RWPE2 (cell line): ENCODE measurements at regions not wholly inside any gene's neighbourhood (a gene's known extent, or its start where the extent isn't known, plus 50 kb on each side); places are given as distances from the start of the nearest gene placed in this dataset.

Source experiments
- ATAC-seq: fragments of 200-7000 bp; cut with Tn5 transposase; 3 replicates; pipeline ENCODE4 v1.9.1; 2021; ENCODE audit warnings: low read depth
- DNase-seq: peaks from one replicate; pipeline ENCODE4 v3.0.0-alpha.2; 2020; ENCODE audit warnings: low spot score
- H3K27ac ChIP-seq: fragments of 450-650 bp; 2 replicates; pipeline ENCODE4 v1.5.1; 2017; ENCODE audit warnings: mild to moderate bottlenecking; ENCODE audit not compliant: poor library complexity, severe bottlenecking
- H3K27me3 ChIP-seq: fragments of 250-450 bp; sonication (Bioruptor Pico); 2 replicates; pipeline ENCODE4 v1.5.1; 2021; ENCODE audit warnings: mild to moderate bottlenecking, moderate library complexity; ENCODE audit not compliant: insufficient read depth, poor library complexity, severe bottlenecking
- H3K36me3 ChIP-seq: fragments of 250-450 bp; sonication (Bioruptor Pico); 2 replicates; pipeline ENCODE4 v1.5.1; 2020; ENCODE audit warnings: low read depth, mild to moderate bottlenecking, moderate library complexity
- H3K4me1 ChIP-seq: fragments of 250-450 bp; sonication (Bioruptor Pico); 2 replicates; pipeline ENCODE4 v1.5.1; 2021; ENCODE audit warnings: mild to moderate bottlenecking, moderate library complexity; ENCODE audit not compliant: insufficient read depth, poor library complexity, severe bottlenecking
- H3K4me3 ChIP-seq: fragments of 250-450 bp; sonication (Bioruptor Pico); 2 replicates; pipeline ENCODE4 v1.5.1; 2021; ENCODE audit warnings: mild to moderate bottlenecking, moderate library complexity; ENCODE audit not compliant: severe bottlenecking
- H3K9me3 ChIP-seq: fragments of 250-450 bp; sonication (Bioruptor Pico); 2 replicates; pipeline ENCODE4 v1.5.1; 2021; ENCODE audit warnings: mild to moderate bottlenecking, moderate library complexity; ENCODE audit not compliant: severe bottlenecking
- CTCF ChIP-seq: fragments of 450-650 bp; IDR thresholded peaks from one replicate; pipeline ENCODE4 v1.5.1; 2017; ENCODE audit warnings: mild to moderate bottlenecking, moderate library complexity; ENCODE audit not compliant: poor library complexity, severe bottlenecking

DNA sequence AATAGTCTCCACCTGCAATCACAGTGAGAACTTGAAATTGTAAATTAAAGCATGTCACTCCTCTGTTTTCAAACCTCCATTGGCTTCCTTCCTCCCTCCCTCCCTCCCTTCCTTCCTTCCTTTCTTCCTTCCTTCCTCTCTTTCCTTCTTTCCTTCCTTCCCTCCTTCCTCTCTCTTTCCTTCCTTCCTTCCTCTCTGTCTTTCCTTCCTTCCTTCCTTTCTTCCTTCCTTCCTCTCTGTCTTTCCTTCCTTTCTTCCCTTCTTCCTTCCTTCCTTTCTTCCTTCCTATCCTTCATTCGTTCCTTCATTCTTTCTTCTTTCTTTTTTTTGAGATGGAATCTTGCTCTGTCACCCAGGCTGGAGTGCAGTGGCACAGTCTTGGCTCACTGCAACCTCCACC is 595.0 kb upstream of the ZNF608 start:
- ATAC-seq (no peak), DNase-seq (no peak)
- Histone ChIP-seq H3K9me3 (no peaks in the 10 kb centered on the region), H3K27me3 (no peaks in the 10 kb centered on the region), H3K36me3 (no peaks in the 10 kb centered on the region), H3K27ac (no peak overlapping the region), H3K4me1 (peaks cover 5% of the 10 kb centered on the region), H3K4me3 (no peak overlapping the region)
- no peak for TF ChIP-seq CTCF

GRCh38 chr5:125343015-125343414 is 596.6 kb upstream of the ZNF608 start:
- Histone ChIP-seq H3K9me3 (no peaks in the 10 kb centered on the region), H3K27ac (no peak overlapping the region), H3K4me3 (no peak overlapping the region), H3K36me3 (no peaks in the 10 kb centered on the region), H3K4me1 (peaks cover 5% of the 10 kb centered on the region), H3K27me3 (no peaks in the 10 kb centered on the region)
- DNase-seq, result no peak
- no peak for TF ChIP-seq CTCF
- ATAC-seq, result no peak

- Histone ChIP-seq H3K27ac (no peak overlapping the region), H3K9me3 (no peaks in the 10 kb centered on the region), H3K27me3 (no peaks in the 10 kb centered on the region), H3K4me3 (no peak overlapping the region), H3K4me1 (no peaks in the 10 kb centered on the region), H3K36me3 (no peaks in the 10 kb centered on the region)
- no peak for TF ChIP-seq CTCF
- ATAC-seq, result no peak
- DNase-seq, result no peak
These were observed 599.9 kb upstream of the ZNF608 start for GRCh38 chr5:125346316-125346715.

- no peaks in the 10 kb centered on the region for H3K9me3 ChIP-seq
- H3K27me3 ChIP-seq, result no peaks in the 10 kb centered on the region
- ATAC-seq, result no peak
- H3K36me3 ChIP-seq, result no peaks in the 10 kb centered on the region
- no peak for TF ChIP-seq CTCF
- no peak overlapping the region for H3K4me3 ChIP-seq
- no peak for DNase-seq
- no peak overlapping the region for H3K27ac ChIP-seq
- H3K4me1 ChIP-seq, result no peaks in the 10 kb centered on the region
These were observed 601.8 kb upstream of the ZNF608 start for GRCh38 chr5:125348221-125348692.

DNA sequence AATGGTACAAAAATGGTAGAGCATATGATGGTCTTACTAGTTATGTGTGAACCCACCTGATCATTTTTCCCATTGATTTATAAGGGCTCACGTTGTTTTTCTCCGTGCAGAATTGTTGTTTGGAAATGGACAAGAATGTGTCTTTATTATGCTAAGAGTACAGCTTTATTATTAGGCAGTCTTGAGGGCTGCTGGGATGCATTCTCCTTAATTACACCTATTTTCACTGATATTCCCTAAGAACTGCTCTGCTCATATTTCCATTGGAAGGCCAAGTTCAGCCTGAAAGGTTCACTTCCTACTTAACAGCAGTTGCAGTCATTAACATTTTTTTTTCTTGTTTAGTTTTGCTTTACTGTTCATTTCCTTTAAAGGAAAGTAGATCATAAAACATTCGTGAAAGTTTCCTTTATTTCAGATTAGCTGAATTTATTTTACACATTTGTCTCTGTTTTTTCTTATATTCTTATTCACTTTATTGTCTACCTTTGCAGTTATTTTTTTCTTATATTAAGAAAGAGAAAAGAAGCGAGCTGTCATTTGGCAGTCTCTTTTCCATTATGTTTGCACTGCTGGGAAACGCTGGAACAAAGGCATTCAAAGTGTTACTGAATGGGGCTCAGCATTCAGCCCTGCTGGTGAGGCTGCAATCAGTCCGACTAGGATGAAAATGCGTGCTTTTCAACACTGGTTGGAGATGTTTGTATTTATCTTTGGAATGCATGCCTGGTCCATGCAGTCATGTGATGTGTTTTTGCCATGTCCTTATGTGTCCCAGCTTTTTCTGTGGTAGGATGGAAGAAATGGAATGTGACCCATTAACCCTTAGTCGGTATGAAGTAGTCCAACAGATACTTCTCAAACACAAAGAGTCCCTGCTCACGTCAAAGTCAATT is 602.7 kb upstream of the ZNF608 start:
- TF ChIP-seq CTCF, result no peak
- Histone ChIP-seq H3K9me3 (no peaks in the 10 kb centered on the region), H3K4me3 (no peak overlapping the region), H3K27me3 (no peaks in the 10 kb centered on the region), H3K36me3 (no peaks in the 10 kb centered on the region), H3K4me1 (no peaks in the 10 kb centered on the region), H3K27ac (no peak overlapping the region)
- DNase-seq (no peak), ATAC-seq (no peak)
